ENCODE measurements at regions not wholly inside any gene's neighbourhood (a gene's known extent, or its start where the extent isn't known, plus 50 kb on each side); places are given as distances from the start of the nearest gene placed in this dataset.
"Not testable (repeated sequence)": the region's sequence is repeated elsewhere in the genome, so short reads cannot be mapped to it uniquely, and the experiment has no call there.

GRCh38 chr9:129544761-129545160 lies 76.1 kb downstream of the C9orf50 start:
- TF ChIP-seq CTCF (conservative IDR thresholded peaks at IDR 0.05; ENCODE audit: low read depth, low read length) = no peak
- DNase-seq (ENCODE audit: low read depth) = no peak
- H3K4me3 ChIP-seq (ENCODE audit: low read depth, low read length) = no peak overlapping the region

GRCh38 chr9:129542741-129543140 lies 78.2 kb downstream of the C9orf50 start:
- no peak overlapping the region for H3K4me3 ChIP-seq (ENCODE audit: low read depth, low read length)
- TF ChIP-seq CTCF (conservative IDR thresholded peaks at IDR 0.05; ENCODE audit: low read depth, low read length) = no peak

GRCh38 chr9:129541270-129541669 lies 79.6 kb downstream of the C9orf50 start:
- no peak overlapping the region for H3K4me3 ChIP-seq (ENCODE audit: low read depth, low read length)
- DNase-seq (ENCODE audit: low read depth) = no peak
- no peak for TF ChIP-seq CTCF (conservative IDR thresholded peaks at IDR 0.05; ENCODE audit: low read depth, low read length)

More at GRCh38 chr9:129542741-129543140, 78.2 kb downstream of the C9orf50 start:
- DNase-seq (ENCODE audit: low read depth) = no peak

GRCh38 chr9:129539446-129539845 lies 81.5 kb downstream of the C9orf50 start:
- no peak overlapping the region for H3K4me3 ChIP-seq (ENCODE audit: low read depth, low read length)
- DNase-seq (ENCODE audit: low read depth) = no peak
- no peak for TF ChIP-seq CTCF (conservative IDR thresholded peaks at IDR 0.05; ENCODE audit: low read depth, low read length)

GRCh38 chr9:129531860-129532402 lies 89.0 kb downstream of the C9orf50 start:
- DNase-seq (ENCODE audit: low read depth); H3K4me3 ChIP-seq (ENCODE audit: low read depth, low read length): not testable (repeated sequence)

GRCh38 chr9:129527955-129528354 lies 92.9 kb downstream of the C9orf50 start:
- DNase-seq (ENCODE audit: low read depth); H3K4me3 ChIP-seq (ENCODE audit: low read depth, low read length): not testable (repeated sequence)

GRCh38 chr9:129525656-129526196 lies 95.2 kb downstream of the C9orf50 start:
- no peak for TF ChIP-seq CTCF (conservative IDR thresholded peaks at IDR 0.05; ENCODE audit: low read depth, low read length)
- no peak for DNase-seq (ENCODE audit: low read depth)
- H3K4me3 ChIP-seq (ENCODE audit: low read depth, low read length) = no peak overlapping the region

- no peak overlapping the region for H3K4me3 ChIP-seq (ENCODE audit: low read depth, low read length)
- no peak for DNase-seq (ENCODE audit: low read depth)
- no peak for TF ChIP-seq CTCF (conservative IDR thresholded peaks at IDR 0.05; ENCODE audit: low read depth, low read length)
Measured at GRCh38 chr9:129524582-129525270, 96.2 kb downstream of the C9orf50 start.
